Kidney (tissue), 13 donors: ENCODE measurements at regions not wholly inside any gene's neighbourhood (a gene's known extent, or its start where the extent isn't known, plus 50 kb on each side); places are given as distances from the start of the nearest gene placed in this dataset.
A peak's percentile ranks its signal among the peaks of the same experiment; 100 is the strongest.
"Not testable (repeated sequence)": the region's sequence is repeated elsewhere in the genome, so short reads cannot be mapped to it uniquely, and the experiment has no call there.

ENCODE experiments used
- DNase-seq, 5 donors: peaks; one replicate each; pipeline ENCODE4 v3.0.0-alpha.2; 2013 to 2020
- FAIRE-seq: peaks from 2 replicates; lab custom pipeline; 2012; peaks lifted over from hg19 to GRCh38; lab: Jason Lieb, UNC
- H3K27ac ChIP-seq, 2 donors: one replicate each; pipeline ENCODE4 v1.7.0; 2013; ENCODE audit warnings: low read depth in 2 of 2, low read length in 2 of 2, inconsistent platforms in 1 of 2
- H3K27me3 ChIP-seq: one replicate; pipeline ENCODE4 v1.7.1; 2013; ENCODE audit warnings: low read length, inconsistent platforms; ENCODE audit not compliant: control insufficient read depth, insufficient read depth
- H3K36me3 ChIP-seq, 3 donors: one replicate each; pipeline versions ENCODE4 v1.7.0 to v1.7.1; 2013; ENCODE audit warnings: low read length in 3 of 3, control low read depth in 1 of 3, inconsistent platforms in 1 of 3; ENCODE audit not compliant: insufficient read depth in 3 of 3, control insufficient read depth in 2 of 3
- H3K4me1 ChIP-seq, 3 donors: one replicate each; pipeline versions ENCODE4 v1.7.0 to v1.7.1; 2013; ENCODE audit warnings: low read length in 3 of 3, inconsistent platforms in 1 of 3, low read depth in 1 of 3; ENCODE audit not compliant: control insufficient read depth in 2 of 3, insufficient read depth in 2 of 3
- H3K4me3 ChIP-seq, 3 donors: one replicate each; pipeline versions ENCODE4 v1.7.0 to v1.8.1; 2013; ENCODE audit warnings: low read length in 3 of 3, control low read depth in 1 of 3, inconsistent platforms in 1 of 3
- H3K9ac ChIP-seq, 3 donors: one replicate each; pipeline versions ENCODE4 v1.7.0 to v1.7.1; 2013; ENCODE audit warnings: low read length in 3 of 3, control low read depth in 1 of 3, inconsistent platforms in 1 of 3
- H3K9me3 ChIP-seq, 3 donors: one replicate each; pipeline versions ENCODE4 v1.7.0 to v1.7.1; 2013; ENCODE audit warnings: low read length in 3 of 3, control low read depth in 1 of 3, inconsistent platforms in 1 of 3; ENCODE audit not compliant: control insufficient read depth in 2 of 3, insufficient read depth in 1 of 3
- intact Hi-C: fragments of 100-400 bp; cut with DNase I; formaldehyde crosslinking; loops from one replicate; pipeline ENCODE4 v1.11.1; 2022
- TF ChIP-seq, protein P1 (sequence below): IDR thresholded peaks from 3 replicates; pipeline ENCODE4 v1.5.1; 2012; ENCODE audit warnings: mild to moderate bottlenecking, moderate library complexity, borderline replicate concordance; ENCODE audit not compliant: insufficient read depth; ENCODE audit errors: extremely low read depth
- donor health status: control.
- donor health status: control.
- donor health status: control.
- donor health status: control.
- donor health status: control.
- donor health status: DM: yes; HTN: yes; CAD: no.
- donor health status: Normal renal cell carcinoma (clear cell type).

DNA sequence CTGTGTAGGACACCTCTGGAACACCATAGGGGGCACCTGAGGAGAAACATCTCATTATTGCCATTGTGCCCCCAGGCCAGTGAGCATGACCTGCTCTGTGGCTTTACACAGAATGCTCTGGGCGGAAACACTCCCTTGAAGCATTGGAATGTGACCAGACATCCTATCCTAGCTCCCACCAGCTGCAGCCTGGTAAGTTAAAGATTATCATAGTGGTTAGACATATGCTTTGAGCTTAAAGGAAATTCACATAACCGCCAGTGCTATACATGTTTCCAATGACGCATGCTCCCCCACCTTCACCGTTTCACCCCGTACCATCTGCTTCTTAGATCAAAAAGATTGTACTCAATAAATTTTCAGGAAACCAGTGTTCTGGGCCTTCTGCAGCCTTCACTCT, 217.7 kb upstream of the CENPE start:
- DNase-seq: peak in 3 of 5 donors; percentile 7 to 12 (median 10)
- no peak overlapping the region for H3K9ac ChIP-seq
- no peak overlapping the region for H3K27ac ChIP-seq
- no peak overlapping the region for H3K4me3 ChIP-seq
- H3K27me3 ChIP-seq: no peaks in the 10 kb centered on the region
- TF ChIP-seq, protein P1, sequence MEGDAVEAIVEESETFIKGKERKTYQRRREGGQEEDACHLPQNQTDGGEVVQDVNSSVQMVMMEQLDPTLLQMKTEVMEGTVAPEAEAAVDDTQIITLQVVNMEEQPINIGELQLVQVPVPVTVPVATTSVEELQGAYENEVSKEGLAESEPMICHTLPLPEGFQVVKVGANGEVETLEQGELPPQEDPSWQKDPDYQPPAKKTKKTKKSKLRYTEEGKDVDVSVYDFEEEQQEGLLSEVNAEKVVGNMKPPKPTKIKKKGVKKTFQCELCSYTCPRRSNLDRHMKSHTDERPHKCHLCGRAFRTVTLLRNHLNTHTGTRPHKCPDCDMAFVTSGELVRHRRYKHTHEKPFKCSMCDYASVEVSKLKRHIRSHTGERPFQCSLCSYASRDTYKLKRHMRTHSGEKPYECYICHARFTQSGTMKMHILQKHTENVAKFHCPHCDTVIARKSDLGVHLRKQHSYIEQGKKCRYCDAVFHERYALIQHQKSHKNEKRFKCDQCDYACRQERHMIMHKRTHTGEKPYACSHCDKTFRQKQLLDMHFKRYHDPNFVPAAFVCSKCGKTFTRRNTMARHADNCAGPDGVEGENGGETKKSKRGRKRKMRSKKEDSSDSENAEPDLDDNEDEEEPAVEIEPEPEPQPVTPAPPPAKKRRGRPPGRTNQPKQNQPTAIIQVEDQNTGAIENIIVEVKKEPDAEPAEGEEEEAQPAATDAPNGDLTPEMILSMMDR: no peak
- intact Hi-C loops: no loop called here
- no peaks in the 10 kb centered on the region for H3K9me3 ChIP-seq
- H3K4me1 ChIP-seq: no peaks in the 10 kb centered on the region
- no peak for FAIRE-seq
- H3K36me3 ChIP-seq: no peaks in the 10 kb centered on the region

DNA sequence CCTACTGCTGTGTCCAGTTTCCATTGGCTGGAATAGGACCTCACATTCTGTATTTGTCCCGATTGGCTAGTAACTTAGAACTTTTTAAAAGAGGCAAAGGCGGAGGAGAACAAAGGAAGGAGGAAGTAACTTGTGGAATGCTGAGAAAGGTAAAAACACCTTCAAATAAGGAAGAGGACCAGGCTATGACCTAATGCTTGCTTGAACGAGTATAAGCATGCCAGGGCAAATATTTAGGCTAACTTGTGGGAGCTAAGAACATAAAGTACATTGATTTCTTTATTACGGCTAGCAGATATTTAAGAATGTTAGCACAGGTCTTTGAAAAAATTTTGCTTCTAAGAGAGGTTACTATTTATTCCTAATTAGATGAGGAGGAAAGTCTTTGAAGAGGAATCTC, 214.5 kb upstream of the CENPE start:
- H3K4me3 ChIP-seq, H3K4me1 ChIP-seq, H3K27ac ChIP-seq, intact Hi-C loops, H3K9me3 ChIP-seq, FAIRE-seq, H3K9ac ChIP-seq, DNase-seq, H3K27me3 ChIP-seq, H3K36me3 ChIP-seq: not testable (repeated sequence)

DNA sequence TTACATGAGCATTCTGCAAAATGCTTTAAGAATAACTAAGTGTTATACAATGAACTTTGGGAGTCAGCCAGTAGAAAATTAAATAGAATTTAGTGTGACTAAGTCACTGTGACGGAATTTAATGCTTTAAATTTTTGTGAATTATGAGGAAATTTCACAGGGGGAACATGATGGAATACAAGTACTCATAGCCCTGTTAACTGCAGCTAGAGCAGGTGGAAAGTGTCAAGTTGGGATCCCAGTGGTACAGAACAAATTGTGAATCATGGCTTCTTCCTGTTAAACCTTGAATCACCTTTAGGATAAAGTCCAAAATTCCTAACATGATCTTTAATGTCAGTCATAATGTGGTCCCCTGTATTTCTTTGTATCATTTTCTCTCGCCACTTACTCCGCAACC, 212.2 kb upstream of the CENPE start:
- FAIRE-seq (no peak), DNase-seq (no peak)
- H3K27ac ChIP-seq: no peak overlapping the region
- no peaks in the 10 kb centered on the region for H3K27me3 ChIP-seq
- TF ChIP-seq, protein P1: no peak
- H3K4me3 ChIP-seq: no peak overlapping the region
- intact Hi-C loops: no loop called here
- H3K4me1 ChIP-seq: no peaks in the 10 kb centered on the region
- H3K9ac ChIP-seq: no peak overlapping the region
- H3K9me3 ChIP-seq: no peaks in the 10 kb centered on the region
- H3K36me3 ChIP-seq: no peaks in the 10 kb centered on the region

DNA sequence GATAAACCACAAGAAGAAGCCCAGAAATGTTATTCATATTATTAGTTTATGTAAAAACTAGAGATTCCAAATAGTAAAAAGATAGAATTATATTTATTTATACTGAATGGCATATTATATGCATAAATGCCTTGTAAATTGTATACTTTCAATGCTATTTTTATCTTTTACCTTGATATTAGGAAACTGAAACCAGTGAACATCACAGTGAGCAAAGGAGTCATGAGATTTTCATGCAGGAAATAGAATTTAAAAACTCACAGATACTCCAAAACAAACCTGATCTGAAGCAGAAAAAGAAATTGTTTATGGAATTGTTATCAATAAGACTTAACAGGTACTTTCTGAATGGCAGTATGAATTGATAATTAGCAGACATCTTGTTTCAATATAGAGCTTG, 207.3 kb upstream of the CENPE start:
- TF ChIP-seq, protein P1: no peak
- no peaks in the 10 kb centered on the region for H3K9me3 ChIP-seq
- H3K27ac ChIP-seq: no peak overlapping the region
- no peaks in the 10 kb centered on the region for H3K36me3 ChIP-seq
- no peak for DNase-seq
- intact Hi-C loops: no loop called here
- no peak overlapping the region for H3K4me3 ChIP-seq
- no peak overlapping the region for H3K9ac ChIP-seq
- FAIRE-seq: no peak
- no peaks in the 10 kb centered on the region for H3K4me1 ChIP-seq
- no peaks in the 10 kb centered on the region for H3K27me3 ChIP-seq
